AML-193 (cell line): ENCODE measurements at regions not wholly inside any gene's neighbourhood (a gene's known extent, or its start where the extent isn't known, plus 50 kb on each side); places are given as distances from the start of the nearest gene placed in this dataset.
"Not testable (repeated sequence)": the region's sequence is repeated elsewhere in the genome, so short reads cannot be mapped to it uniquely, and the experiment has no call there.

Experiments used
- DNase-seq, 2 experiments: peaks; one replicate each; lab custom pipeline; 2025; lab: John Stamatoyannopoulos, UW

DNA sequence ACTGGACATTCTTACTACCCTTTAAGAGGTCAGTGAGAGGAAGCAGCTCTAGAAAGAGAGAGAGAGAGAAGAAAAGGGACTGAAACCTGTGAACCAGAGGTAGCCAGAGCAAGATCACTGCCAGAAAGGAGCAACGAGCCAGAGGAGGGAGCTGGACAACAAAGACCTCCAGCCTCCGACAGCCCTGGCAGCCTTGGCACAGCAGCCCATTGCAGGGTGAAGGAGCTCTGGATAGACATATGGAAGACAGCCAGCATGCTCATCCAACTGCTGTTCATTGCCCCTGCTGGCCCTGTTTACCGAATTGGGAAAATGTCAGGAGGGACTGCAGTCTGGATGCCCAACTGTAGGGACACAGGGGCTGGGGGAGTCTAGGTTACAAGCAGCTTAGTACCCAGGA, 228.4 kb upstream of the SLC35G4 start:
- no peak for DNase-seq

DNA sequence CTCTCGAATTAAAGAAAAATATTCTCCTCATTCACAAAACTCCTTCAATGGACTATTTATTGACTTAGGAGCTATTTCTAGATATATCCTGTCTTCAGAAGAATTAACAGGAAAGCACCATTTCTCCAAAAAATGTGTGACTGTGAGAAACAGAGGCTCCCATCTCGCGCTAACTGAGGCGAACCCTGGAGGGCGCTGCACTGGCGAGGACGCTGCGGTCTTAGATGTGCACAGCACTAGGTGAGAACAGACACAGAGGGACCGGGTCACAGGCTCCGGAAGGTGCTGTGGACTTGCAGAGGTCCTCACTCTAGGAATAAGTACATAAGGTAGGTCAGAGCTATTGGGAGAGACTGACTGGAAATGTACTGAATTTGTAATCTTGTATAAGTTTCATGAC, 229.7 kb upstream of the SLC35G4 start:
- DNase-seq: no peak

DNA sequence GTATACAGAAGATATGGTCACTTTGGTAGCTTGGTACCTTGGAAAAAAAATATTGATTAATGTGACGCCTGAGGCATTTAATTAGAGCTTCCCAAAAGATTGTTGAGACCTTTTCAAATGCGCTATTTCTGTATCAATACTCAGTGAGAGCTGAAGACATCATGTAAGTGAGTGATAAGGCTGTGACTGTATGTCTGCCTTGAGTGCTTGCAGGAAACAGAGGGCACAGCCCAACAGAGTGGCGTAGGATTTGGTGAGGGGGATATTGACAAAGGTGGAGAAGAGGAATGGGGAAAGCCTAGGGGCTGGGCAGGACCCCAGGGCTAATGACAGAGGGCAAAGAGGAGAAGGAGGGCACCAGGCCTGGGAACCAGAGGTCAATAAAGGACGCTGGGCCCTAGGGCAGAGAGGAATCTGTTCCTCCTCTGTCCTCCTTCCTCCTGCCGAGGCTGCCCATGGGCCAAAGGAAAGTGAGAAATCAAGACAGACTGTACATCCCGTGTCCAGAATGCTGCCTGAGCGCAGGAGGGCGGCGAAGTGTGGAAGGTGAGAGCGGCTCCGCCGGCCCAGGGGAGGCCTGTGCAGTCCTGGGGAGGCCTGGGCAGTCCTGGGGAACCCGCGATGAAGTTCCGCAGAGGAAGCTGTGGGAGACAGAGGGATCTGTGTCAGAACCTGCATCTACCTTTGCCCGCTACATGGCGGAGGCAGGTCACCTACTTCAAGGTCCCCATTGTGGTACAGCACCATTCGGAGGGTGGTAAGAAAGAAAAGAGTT, 228.6 kb upstream of the PIEZO2 start:
- no peak for DNase-seq

DNA sequence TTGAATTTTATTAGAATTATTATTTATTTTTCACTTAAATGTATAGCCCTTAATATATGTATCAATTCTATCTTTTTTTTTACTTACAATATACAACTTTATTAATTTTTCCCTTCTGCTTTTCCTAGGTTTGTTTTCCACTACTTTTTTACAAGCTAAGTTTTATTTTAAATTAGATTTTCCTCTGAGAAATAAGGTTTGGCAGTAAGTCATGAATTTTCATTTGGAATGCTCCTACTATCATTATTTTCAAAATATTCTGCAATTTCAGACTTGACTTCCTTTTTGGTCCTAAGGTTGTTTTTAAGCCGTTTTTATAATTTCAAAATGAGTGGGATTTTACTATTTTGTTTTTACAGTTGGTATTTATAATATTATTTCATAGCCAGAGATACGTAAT, 222.8 kb upstream of the PIEZO2 start:
- no peak for DNase-seq

DNA sequence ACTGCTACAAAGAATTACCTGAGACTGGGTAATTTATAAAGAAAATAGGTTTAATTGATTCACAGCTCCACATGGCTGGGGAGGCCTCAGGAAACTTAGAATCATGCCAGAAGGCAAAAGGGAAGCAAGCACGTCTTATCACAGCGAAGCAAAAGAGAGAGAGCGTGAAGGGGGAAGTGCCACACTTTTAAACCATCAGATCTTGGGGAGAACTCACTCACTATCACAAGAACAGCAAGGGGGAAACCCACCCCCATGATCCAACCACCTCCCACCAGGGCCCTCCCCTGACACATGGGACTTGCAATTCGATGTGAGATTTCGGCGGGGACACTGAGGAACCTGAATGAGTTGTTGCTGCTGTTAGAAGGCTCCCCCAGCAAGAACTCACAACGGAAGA, 220.2 kb upstream of the PIEZO2 start:
- no peak for DNase-seq

DNA sequence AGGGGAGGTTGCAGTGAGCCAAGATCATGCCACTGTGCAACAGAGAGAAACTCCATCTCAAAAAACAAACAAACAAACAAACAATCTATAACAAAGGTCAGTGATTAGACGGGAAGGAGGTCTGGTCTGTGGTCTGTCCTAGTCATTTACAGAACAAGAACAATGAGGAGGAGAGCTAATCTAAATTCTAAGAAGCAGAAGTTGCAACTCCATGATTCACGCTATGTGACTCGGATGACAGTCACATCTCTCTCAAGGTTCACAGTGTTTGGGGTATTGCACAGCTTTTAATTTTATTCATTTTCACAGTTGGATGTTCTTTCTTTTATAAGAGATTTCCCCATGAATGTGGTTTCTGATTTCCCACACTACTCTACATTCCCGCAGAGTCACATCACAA, 218.7 kb upstream of the PIEZO2 start:
- no peak for DNase-seq

DNA sequence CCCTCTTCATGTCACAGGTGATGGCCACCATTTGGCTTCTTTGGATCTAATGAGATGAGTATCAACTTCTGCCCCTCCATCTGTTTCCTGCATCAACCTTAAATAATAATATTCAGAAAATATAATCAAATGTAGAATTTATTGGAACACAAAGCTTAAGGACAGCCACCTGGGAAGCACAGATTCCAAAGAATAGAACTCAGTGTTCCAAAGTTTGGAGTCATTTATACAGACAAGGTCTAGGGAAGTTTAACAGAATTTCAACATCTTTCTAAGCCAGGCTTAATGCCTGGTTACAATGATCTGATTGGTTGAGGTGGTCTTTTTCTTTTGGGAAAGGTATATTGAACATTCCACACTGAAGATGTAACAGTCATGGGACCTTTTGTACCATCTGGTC, 218.0 kb upstream of the PIEZO2 start:
- DNase-seq: no peak

DNA sequence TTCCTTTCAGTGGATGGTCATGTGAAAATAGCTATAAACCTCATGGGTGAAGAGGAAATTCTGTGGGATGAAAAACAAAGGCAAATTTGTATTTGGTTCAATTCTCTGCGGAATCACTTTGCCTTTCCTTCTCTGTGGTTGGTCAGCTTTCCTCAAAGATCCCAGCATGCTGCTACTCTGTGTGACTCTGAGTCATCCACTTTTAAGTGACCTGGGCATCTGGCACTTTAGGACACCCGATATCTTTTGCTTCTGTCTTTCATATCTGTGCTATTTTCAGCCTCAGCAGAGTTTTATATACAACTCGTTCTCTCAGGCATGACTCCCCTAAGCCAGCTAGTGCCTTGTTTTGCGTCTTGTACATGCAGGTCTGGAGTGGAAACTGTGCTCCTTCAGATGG, 217.0 kb upstream of the PIEZO2 start:
- no peak for DNase-seq

DNA sequence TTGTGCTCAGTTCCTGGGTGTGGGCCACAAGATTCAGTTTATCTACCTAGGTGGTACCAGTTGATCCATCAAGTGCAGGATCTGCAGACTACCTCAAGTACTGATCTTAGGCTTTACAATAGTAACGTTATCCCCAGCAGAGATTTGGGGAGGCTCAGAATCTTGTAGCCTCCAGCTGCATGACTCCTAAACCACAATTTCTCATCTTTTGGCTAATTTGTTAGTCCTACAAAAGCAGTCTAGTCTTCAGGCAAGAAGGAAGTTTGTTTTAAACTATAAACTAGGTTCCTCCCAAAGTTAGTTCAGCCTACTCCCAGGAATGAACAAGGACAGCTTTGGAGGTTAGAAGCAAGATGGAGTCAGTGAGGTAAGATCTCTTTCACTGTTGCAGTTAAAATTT, 213.5 kb upstream of the PIEZO2 start:
- no peak for DNase-seq

DNA sequence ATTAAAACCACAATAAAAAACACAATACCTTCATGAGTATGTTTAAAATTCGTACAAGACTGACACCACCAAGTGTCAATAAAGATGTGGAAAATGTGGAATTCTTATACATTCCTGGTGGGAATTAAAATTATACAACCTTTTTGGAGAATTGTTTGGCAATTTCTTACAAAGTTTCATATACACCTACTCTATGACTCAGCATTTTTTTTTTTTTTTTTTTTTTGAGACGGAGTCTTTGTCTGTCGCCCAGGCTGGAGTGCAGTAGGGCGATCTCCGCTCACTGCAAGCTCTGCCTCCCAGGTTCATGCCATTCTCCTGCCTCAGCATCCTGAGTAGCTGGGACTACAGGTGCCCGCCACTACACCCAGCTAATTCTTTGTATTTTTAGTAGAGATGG, 212.5 kb upstream of the PIEZO2 start:
- not testable (repeated sequence) for DNase-seq

DNA sequence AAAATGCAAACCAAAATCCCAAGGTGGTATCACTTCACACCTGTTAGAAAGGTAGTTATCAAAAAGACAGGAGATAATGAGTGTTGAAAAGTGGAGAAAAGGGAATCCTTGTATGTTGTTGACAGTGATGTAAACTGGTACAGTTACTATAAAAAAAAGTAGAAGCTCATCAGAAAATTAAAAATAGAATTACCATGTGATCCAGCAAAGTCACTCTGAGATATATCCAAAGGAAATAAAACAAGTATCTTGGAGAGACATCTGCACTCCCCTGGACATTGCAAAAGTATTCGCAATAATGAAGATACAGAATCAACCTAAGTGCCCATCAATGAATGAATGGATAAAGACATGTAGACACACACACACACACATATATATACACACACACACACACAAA, 208.3 kb upstream of the PIEZO2 start:
- DNase-seq: no peak

DNA sequence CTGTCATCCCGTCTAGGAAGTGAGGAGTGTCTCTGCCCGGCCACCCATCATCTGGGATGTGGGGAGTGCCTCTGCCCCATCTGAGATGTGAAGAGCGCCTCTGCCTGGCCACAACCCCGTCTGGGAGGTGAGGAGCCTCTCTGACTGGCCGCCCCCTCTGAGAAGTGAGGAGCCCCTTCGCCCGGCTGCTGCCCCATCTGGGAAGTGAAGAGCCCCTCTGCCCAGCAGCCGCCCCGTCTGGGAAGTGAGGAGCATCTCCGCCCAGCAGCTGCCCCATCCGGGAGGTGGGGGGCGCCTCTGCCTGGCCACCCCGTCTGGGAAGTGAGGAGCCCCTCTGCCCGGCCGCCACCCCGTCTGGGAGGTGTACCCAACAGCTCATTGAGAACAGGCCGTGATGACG, 195.2 kb upstream of the PIEZO2 start:
- not testable (repeated sequence) for DNase-seq

DNA sequence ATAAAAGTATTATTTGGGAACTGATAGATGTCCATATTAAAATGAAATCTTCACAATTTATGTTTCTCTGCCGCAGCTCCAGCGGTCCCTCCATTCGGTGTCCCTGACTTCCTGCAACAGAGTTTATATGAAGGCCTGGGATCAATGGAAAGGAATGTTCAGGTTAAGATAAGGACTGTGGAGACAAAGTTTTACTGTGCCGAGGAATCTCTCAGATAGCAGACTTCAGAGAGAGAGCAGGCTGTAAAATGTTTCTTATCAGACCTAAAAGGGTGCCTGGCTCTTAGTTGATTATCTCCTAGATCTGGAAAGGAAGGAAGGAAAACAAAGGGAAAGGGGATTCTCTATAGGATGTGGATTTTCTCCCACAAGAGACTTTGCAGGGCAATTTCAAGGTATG, 193.7 kb upstream of the PIEZO2 start:
- no peak for DNase-seq

DNA sequence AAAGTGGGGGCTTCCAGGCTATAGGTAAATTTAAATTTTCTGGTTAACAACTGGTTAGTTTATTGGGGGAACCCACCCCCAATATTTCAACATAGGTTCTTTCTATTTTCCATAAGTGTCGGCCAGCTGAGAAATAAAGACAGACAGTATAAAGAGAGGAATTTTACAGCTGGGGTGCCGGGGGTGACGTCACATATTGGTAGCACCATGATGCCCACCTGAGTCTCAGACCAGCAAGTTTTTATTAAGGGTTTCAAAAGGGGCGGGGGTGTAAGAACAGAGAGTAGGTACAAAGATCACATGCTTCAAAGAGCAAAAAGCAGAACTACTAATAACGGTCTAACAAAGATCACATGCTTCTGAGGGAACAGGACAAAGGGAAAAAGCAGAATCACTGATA, 192.7 kb upstream of the PIEZO2 start:
- not testable (repeated sequence) for DNase-seq

DNA sequence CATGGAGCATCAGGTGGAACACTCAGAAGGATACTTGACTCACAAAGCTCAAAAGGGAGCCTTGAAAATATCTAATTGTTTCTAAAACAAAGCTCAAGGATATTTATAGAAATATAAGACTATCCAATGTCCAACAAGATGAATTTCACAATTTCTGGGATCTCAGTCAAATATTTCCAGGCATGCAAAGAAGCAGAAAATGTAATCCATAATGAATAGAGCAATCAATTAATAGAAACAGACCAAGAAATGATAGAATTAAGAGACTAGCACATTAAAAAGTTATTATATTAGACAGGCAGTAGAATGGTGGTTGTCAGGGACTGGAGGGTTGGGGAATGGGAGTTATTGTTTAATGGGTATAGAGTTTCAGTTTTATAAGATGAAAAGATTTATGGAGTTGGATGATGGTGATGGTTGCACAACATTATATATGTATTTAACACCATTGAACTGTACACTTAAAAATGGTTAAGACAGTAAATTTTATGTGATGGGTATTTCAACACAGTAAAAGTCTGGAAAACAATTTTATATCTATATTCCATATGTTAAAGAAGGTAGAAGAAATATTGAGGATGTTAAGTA, 189.9 kb upstream of the PIEZO2 start:
- DNase-seq: no peak

DNA sequence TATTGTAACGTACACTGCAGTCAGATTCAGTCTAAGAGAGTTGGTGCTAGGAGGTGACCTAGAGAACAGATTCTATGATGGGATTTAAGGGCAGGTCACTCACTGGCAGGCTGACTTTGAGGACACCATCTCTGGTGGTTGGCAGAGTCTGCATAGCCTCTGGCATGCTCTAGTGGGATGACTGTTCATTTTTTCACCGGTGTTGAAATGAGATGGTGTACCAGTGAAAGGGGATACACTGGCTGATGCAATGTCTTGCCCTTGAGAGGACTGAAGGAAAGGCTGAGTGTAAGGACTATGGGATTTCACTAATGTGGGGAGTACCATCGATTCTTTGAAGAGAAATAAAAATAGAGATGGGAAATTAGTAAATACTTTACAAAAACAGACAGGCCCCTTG, 186.9 kb upstream of the PIEZO2 start:
- DNase-seq: no peak

DNA sequence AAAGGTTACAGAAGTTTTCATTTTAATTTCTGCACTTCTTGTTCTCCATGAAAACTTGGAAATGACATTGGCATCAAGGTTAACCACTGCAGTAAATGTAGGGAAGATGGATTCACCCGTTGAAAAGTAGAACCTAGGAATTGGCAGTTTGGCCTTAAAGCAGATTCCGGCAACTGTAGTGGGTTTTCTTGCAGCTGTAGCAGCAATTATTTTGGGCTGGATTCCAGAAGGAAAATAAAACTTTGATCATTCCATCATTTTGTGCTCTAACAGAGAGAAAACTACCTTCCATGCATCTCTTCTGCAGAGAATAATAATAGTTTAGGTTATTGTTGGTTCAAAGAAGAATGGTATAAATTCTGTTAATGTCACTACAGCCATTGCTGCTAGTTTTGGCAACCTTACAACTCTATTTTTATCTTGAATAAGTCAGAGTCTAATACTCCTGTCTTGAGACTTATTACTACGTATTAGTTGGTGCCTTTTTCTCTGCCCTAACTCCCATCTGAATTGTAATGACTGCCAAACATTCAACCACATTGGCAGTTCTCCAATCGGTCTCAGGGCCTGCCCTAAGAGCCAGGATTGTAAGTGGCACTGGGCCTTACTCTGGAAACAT, 178.1 kb upstream of the PIEZO2 start:
- DNase-seq: no peak

DNA sequence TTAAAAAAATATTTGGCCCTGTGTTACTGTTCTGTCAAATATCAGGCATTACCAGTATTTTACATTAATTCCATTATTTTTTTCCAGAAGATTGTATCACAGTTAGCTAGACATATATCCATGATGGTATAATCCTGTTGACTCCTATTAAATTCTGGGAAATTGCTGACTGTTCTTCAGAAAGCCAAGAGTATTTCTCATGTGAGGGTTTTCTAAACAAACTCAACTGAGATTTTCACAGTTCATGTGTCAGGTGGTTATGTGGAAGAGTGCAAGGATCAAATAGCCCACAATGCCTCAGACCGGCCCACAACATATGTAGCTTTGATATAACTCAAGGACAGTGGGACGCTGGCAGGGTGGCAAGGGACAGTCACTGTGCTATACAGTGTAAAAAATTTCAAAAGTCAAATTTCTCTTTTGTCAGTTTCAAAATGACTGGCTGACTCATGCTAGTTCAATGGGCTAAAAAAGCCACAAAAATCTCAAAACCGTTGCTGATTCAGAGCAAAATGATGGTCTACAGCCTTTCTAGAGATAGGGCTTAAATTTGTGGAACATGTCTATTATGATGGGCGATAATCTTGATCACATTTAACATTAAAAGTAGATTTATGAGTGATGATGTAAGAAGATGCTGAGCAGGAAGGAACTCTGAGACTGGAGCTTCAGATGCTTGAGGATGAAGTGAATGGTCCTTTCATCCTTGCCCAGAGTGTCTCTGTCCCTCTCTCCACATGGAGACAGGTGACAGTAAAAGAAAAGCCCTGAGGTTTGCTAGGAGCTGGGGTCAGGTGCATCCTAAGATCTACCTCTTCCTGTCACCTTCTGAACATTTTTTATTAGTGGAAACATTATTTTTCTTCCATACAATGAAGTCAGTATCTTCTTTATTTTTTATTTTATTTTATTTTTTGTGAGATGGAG, 175.8 kb upstream of the PIEZO2 start:
- DNase-seq: no peak

DNA sequence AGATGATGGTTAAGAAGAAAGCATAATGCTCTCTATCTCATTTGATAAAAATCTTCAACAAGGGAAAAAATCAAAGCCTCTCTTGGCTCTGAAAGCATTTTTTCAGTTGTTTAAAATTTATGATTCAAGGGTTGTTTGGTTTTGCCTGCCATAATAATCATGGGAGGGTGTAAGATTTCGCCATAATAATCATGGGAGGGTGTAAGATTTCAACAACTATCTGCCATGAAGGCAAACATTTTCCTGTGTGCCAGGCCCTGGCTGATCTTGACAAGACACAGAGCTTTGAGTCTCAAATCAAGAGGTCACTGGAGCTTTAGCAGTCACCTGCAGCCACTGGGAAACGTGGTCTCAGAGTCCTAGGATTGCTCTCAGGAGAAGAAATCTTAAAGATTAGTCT, 175.1 kb upstream of the PIEZO2 start:
- no peak for DNase-seq

DNA sequence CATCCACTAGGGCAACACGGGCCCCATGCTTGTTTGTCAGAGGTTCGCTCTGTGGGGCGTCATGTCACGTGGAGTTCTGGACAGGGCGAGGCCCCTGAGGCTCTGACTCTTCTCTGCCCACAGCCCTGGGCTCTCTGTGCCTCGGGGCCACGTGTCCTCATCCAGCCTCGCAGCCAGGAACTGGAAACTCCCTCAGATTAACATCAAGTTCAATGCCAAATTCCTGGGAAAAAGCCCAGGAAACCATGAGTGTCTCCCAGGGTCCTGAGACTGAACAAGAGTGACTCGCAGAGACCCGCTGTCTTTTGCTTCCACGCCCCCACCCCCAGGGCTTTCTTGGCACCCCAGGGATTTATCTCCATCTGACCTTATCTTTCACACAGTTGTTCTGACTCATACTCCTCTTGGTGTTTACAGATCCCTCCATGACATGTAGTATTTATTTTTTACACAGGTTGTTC, 174.0 kb upstream of the PIEZO2 start:
- no peak for DNase-seq

DNA sequence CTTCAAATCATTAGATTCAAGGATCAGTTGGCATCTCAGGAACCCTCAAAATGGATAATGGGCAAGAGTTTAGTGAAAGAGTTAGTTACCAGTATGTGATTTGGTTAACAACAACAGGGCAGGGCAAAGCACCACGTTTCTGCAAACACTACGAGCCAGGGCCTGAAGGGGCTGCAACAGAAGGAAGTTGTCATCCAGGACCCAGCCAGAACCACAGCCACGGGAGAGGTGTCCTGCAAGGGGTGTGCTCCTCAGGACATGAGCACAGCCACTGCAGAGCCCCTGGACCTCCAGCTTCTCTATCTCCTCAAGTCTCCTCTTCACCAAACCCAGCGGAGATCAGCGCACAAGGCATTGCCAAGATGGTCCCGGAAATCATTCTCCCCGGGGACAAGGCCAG, 173.3 kb upstream of the PIEZO2 start:
- DNase-seq: no peak

DNA sequence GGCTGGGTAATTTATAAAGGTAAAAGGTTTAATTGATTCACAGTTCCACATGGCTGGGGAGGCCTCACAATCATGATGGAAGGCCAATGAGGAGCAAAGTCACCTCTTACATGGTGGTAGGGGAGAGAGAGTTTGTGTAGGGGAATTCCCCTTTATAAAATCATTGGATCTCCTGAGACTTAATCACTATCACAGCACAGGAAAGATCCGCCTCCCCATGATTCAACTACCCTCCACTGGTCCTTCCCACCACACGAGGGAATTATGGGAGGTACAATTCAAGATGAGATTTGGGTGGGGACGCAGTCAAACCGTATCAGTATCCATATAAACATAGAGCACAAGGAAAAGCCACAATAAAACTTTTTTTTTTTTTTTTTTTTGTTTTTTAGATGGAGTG, 172.6 kb upstream of the PIEZO2 start:
- DNase-seq: no peak
